OCI-LY1 (cell line): ENCODE measurements at regions not wholly inside any gene's neighbourhood (a gene's known extent, or its start where the extent isn't known, plus 50 kb on each side); places are given as distances from the start of the nearest gene placed in this dataset.
"Not testable (repeated sequence)": the region's sequence is repeated elsewhere in the genome, so short reads cannot be mapped to it uniquely, and the experiment has no call there.

Source experiments
- H2AFZ ChIP-seq: fragments of 200-600 bp; sonication (generic), shearing (Covaris generic); 2 replicates; pipeline ENCODE4 v1.6.0; 2014; ENCODE audit warnings: antibody characterized with exemption, mild to moderate bottlenecking, low read length
- H3F3A ChIP-seq: fragments of 200-600 bp; sonication (generic), shearing (Covaris generic); 2 replicates; pipeline ENCODE4 v1.6.0; 2014; ENCODE audit warnings: mild to moderate bottlenecking, antibody characterized with exemption, low read length, moderate library complexity; ENCODE audit not compliant: insufficient read depth
- H3K27ac ChIP-seq: fragments of 200-600 bp; sonication (generic); 2 replicates; pipeline ENCODE4 v1.5.1; 2014; ENCODE audit warnings: low read length, mixed run types, mild to moderate bottlenecking, low read depth; ENCODE audit not compliant: poor library complexity, severe bottlenecking
- H3K27me3 ChIP-seq: fragments of 200-600 bp; sonication (generic); 2 replicates; pipeline ENCODE4 v1.6.0; 2014; ENCODE audit warnings: antibody characterized with exemption, mild to moderate bottlenecking, low read length, moderate library complexity; ENCODE audit not compliant: insufficient read depth
- H3K36me3 ChIP-seq: fragments of 200-600 bp; sonication (generic); 2 replicates; pipeline ENCODE4 v1.6.1; 2014; ENCODE audit warnings: mild to moderate bottlenecking, antibody characterized with exemption, low read length, moderate library complexity, mixed read lengths; ENCODE audit not compliant: insufficient read depth
- H3K4me1 ChIP-seq: fragments of 200-600 bp; sonication (generic); 2 replicates; pipeline ENCODE4 v1.5.1; 2014; ENCODE audit warnings: mild to moderate bottlenecking, low read length, moderate library complexity; ENCODE audit not compliant: insufficient read depth, severe bottlenecking
- H3K4me2 ChIP-seq: fragments of 200-600 bp; sonication (generic), shearing (Covaris generic); 2 replicates; pipeline ENCODE4 v1.6.1; 2014; ENCODE audit warnings: low read length
- H3K4me3 ChIP-seq: fragments of 200-600 bp; sonication (generic); 2 replicates; pipeline ENCODE4 v1.5.1; 2014; ENCODE audit warnings: low read length, low read depth, mild to moderate bottlenecking, mixed read lengths; ENCODE audit not compliant: poor library complexity, severe bottlenecking
- H3K79me2 ChIP-seq: fragments of 200-600 bp; shearing (Covaris generic); 2 replicates; pipeline ENCODE4 v1.6.1; 2016; ENCODE audit warnings: mixed run types, low read length, mixed read lengths; ENCODE audit not compliant: insufficient read depth
- H3K9ac ChIP-seq: fragments of 200-600 bp; sonication (generic), shearing (Covaris generic); 2 replicates; pipeline ENCODE4 v1.6.1; 2014; ENCODE audit warnings: mild to moderate bottlenecking, low read length, mixed read lengths
- H3K9me2 ChIP-seq: fragments of 200-600 bp; sonication (generic), shearing (Covaris generic); 2 replicates; pipeline ENCODE4 v1.6.1; 2014; ENCODE audit warnings: low read depth, mild to moderate bottlenecking, low read length, mixed read lengths
- H3K9me3 ChIP-seq: fragments of 200-600 bp; shearing (Covaris generic); 2 replicates; pipeline ENCODE4 v1.6.1; 2014; ENCODE audit warnings: low read length, mixed read lengths
- H4K20me1 ChIP-seq: fragments of 200-600 bp; sonication (generic), shearing (Covaris generic); 2 replicates; pipeline ENCODE4 v1.6.0; 2016; ENCODE audit warnings: mild to moderate bottlenecking, low read length; ENCODE audit not compliant: insufficient read depth
- EZH2 ChIP-seq: fragments of 200-600 bp; sonication (generic), shearing (Covaris generic); IDR thresholded peaks from 2 replicates; pipeline ENCODE4 v1.8.0; 2017; ENCODE audit warnings: borderline replicate concordance, mixed run types, mild to moderate bottlenecking, antibody characterized with exemption, low read length, moderate library complexity, mixed read lengths
- TF ChIP-seq, protein P1 (sequence below): fragments of 200-600 bp; sonication (generic), shearing (Covaris generic); IDR thresholded peaks from 2 replicates; pipeline ENCODE4 v1.5.1; 2017; ENCODE audit warnings: mild to moderate bottlenecking, antibody characterized with exemption, low read length, moderate library complexity, mixed read lengths

GRCh38 chr14:51465486-51465885 lies 186.2 kb upstream of the FRMD6 start:
- H3K9me2 ChIP-seq: no peaks in the 10 kb centered on the region
- H3K4me1 ChIP-seq: no peaks in the 10 kb centered on the region
- H3K4me2 ChIP-seq: no peak overlapping the region
- H3K79me2 ChIP-seq: no peaks in the 10 kb centered on the region
- H3K27me3 ChIP-seq: no peaks in the 10 kb centered on the region
- H3K27ac ChIP-seq: no peak overlapping the region
- no peak overlapping the region for H3K9ac ChIP-seq
- no peaks in the 10 kb centered on the region for H3F3A ChIP-seq
- H2AFZ ChIP-seq: no peak overlapping the region
- H3K4me3 ChIP-seq: no peak overlapping the region
- H4K20me1 ChIP-seq: no peaks in the 10 kb centered on the region
- H3K36me3 ChIP-seq: no peaks in the 10 kb centered on the region
- H3K9me3 ChIP-seq: no peaks in the 10 kb centered on the region
- TF ChIP-seq EZH2: no peak
- TF ChIP-seq, protein P1, sequence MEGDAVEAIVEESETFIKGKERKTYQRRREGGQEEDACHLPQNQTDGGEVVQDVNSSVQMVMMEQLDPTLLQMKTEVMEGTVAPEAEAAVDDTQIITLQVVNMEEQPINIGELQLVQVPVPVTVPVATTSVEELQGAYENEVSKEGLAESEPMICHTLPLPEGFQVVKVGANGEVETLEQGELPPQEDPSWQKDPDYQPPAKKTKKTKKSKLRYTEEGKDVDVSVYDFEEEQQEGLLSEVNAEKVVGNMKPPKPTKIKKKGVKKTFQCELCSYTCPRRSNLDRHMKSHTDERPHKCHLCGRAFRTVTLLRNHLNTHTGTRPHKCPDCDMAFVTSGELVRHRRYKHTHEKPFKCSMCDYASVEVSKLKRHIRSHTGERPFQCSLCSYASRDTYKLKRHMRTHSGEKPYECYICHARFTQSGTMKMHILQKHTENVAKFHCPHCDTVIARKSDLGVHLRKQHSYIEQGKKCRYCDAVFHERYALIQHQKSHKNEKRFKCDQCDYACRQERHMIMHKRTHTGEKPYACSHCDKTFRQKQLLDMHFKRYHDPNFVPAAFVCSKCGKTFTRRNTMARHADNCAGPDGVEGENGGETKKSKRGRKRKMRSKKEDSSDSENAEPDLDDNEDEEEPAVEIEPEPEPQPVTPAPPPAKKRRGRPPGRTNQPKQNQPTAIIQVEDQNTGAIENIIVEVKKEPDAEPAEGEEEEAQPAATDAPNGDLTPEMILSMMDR: no peak

- H3K4me2 ChIP-seq, H3K9ac ChIP-seq, H3K27ac ChIP-seq, H3K4me3 ChIP-seq, H3K9me2 ChIP-seq, H3K4me1 ChIP-seq, H3K79me2 ChIP-seq, H3K27me3 ChIP-seq, H3F3A ChIP-seq, H2AFZ ChIP-seq, H4K20me1 ChIP-seq, H3K9me3 ChIP-seq, H3K36me3 ChIP-seq: not testable (repeated sequence)
Measured at GRCh38 chr14:51467392-51467791, 184.3 kb upstream of the FRMD6 start.

- Histone ChIP-seq H3K4me2 (no peak overlapping the region), H3F3A (no peaks in the 10 kb centered on the region), H3K27me3 (no peaks in the 10 kb centered on the region), H3K4me3 (no peak overlapping the region), H3K79me2 (no peaks in the 10 kb centered on the region), H3K27ac (no peak overlapping the region), H3K9me3 (no peaks in the 10 kb centered on the region), H2AFZ (no peak overlapping the region), H4K20me1 (no peaks in the 10 kb centered on the region), H3K4me1 (no peaks in the 10 kb centered on the region), H3K9ac (no peak overlapping the region), H3K9me2 (no peaks in the 10 kb centered on the region), H3K36me3 (no peaks in the 10 kb centered on the region)
- TF ChIP-seq, protein P1: no peak
- no peak for TF ChIP-seq EZH2
Measured at GRCh38 chr14:51468523-51468922, 183.2 kb upstream of the FRMD6 start.

- TF ChIP-seq, protein P1: no peak
- no peak for TF ChIP-seq EZH2
- no peaks in the 10 kb centered on the region for H3K9me3 ChIP-seq
- H3F3A ChIP-seq: no peaks in the 10 kb centered on the region
- no peaks in the 10 kb centered on the region for H3K9me2 ChIP-seq
- no peak overlapping the region for H3K9ac ChIP-seq
- H3K4me3 ChIP-seq: no peak overlapping the region
- H2AFZ ChIP-seq: no peak overlapping the region
- no peaks in the 10 kb centered on the region for H3K4me1 ChIP-seq
- H3K36me3 ChIP-seq: no peaks in the 10 kb centered on the region
- H3K79me2 ChIP-seq: no peaks in the 10 kb centered on the region
- no peaks in the 10 kb centered on the region for H3K27me3 ChIP-seq
- no peaks in the 10 kb centered on the region for H4K20me1 ChIP-seq
- no peak overlapping the region for H3K27ac ChIP-seq
- H3K4me2 ChIP-seq: no peak overlapping the region
Measured at GRCh38 chr14:51472881-51473280, 178.8 kb upstream of the FRMD6 start.
